T1000 (cell line): ENCODE measurements at regions not wholly inside any gene's neighbourhood (a gene's known extent, or its start where the extent isn't known, plus 50 kb on each side); places are given as distances from the start of the nearest gene placed in this dataset.

ENCODE experiments used
- DNase-seq: peaks from one replicate; lab custom pipeline; 2025; ENCODE audit warnings: mixed read lengths; lab: John Stamatoyannopoulos, UW

GRCh38 chr11:33525789-33526188, 174.8 kb downstream of the C11orf91 start:
- no peak for DNase-seq

DNA sequence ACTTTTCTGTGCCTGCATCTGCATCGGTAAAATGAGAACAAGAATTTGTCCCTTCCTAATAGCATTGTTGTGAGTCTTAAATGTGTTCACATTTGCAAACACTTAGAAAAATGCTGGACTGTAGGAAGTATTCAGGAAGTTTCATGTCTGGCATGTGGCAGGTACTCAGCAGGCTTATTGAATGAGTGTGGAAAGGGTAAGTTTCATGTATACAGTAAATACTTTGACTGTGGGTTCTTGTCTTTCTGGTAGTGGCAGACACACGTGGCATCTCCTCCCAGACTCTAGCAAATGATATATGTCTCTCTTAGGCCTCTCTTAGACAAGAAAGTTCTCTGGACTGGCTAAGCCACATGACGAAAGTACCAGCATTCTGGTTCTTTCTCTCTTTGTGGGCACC, 179.2 kb downstream of the C11orf91 start:
- DNase-seq: no peak

GRCh38 chr11:33520112-33520511, 180.5 kb downstream of the C11orf91 start:
- no peak for DNase-seq

DNA sequence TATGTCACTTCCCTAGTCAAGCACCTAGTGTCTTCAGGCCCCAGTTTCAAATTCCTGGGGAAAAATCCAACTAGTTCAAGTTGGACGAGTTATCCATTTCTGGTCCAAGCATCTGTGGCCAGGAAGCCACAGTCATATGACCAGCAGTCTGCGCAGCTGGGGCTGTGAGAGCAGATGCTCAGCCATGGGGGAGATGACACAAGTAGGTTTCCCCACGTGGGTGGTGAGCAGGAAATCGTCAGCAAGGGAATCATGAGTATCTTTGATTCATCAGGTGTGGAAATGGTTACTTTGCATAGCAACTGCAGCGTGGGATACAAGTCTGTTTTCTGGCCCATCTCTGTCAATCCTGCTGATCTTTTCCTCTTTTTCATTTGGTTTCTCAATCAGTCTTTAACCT, 185.3 kb downstream of the C11orf91 start:
- no peak for DNase-seq

DNA sequence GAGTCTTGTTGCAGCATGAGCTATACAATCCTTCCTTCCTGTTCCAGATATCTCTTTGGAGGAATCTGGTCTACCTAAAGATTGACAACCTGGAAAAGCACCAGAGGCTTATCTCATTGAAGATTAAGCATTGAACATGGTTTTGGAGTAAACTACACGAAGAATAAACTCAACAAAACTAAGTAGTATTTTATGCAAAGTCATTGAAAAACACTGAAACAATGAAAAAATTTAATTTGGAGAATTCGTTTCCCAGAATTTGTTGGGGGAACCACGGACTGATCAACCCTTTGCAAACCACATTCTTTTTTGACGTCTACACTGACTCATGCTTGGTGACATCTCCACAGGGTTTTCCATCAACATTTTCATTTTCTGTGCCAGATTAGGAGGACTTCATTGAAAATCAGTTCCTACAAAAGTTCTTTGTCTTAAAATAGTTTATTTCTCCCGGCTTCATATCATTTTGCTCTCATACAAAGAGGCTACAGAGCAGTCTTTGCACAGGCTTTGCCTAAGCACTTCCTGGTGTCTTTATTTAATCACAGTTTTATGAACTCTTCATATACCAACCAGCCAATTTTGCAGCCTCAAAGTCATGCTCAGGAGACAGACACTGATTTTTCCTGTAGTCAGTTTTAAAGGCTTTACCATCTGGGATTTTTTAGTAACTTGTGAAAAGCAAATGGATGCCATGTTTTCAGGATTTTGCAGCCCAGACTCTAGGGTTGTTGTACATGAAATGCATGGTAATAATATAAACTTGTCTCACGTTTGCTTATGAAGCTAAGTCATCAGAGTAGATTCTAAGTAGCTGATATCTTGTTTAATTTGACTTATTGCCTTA, 186.3 kb downstream of the C11orf91 start:
- no peak for DNase-seq

- no peak for DNase-seq
Measured at GRCh38 chr11:33509632-33510031, 191.0 kb downstream of the C11orf91 start.

DNA sequence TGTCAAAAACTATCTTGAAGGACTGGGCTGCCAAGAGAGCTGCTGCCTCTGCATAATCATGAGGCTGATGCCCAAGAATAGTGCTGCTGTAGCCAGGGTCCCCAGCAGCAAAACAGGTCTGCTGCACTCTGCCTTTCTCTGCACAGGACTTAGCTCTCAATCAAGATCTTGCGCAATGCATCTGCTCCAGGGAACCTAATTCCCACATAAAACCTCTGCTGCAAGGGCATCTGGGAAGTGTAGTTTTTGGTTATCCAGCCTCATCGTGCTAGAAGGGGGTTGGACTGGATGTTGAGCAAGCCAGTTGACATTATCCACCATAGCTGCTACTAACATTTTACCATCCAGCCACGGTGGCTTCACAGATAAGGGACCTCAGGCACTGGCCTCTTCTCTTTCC, 192.7 kb downstream of the C11orf91 start:
- no peak for DNase-seq

- DNase-seq: no peak
Measured at GRCh38 chr11:33507356-33507755, 193.3 kb downstream of the C11orf91 start.

DNA sequence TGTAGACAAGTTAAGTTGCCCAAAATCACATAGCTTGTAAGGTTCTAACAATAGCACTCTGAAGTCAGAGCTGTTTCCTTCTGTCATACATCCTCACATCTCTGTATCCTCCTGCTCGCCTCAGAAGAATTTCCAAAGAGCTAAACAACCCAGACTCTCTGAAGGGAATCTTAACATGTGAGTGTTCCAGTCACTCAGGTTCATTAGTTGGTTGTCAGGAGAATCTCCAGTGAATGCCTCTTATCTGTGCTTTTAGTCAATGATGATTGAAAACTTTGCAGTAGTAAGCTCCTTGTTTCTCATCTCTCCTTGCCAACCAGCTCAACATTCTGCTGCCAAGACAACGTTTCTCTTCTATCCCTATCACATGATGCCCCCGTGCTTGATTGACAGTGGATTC, 195.5 kb downstream of the C11orf91 start:
- DNase-seq: no peak

DNA sequence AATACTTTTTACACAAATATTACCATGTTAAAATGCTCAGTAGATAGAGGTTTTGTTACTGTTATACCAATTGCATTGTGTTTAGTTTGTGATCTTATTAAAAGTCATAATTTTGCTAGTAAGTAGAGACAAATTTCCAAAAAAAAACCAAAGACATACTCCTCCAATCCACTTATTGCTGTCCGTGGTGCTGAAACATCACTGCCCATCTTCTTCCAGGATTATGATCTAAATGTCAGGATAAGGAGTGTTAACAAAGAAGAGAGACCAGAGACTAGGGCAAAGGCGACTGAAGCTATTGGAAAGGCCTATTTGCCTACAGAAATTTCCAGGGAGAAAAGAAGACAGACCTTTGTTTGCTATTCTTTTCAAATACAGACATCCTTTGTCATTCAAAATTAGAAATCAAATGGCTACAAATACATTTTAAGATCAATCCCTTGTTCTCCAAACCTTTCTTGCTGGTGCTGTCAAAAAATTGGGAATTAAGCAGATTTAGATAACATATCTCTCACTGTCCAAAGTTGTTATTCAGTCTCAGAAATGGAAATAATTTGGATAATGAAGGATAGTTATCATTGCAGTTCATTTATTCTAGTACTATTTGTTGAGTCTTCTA, 199.7 kb downstream of the C11orf91 start:
- DNase-seq: peak; percentile 4

- no peak for DNase-seq
Measured at GRCh38 chr11:33500332-33500731, 200.3 kb downstream of the C11orf91 start.

DNA sequence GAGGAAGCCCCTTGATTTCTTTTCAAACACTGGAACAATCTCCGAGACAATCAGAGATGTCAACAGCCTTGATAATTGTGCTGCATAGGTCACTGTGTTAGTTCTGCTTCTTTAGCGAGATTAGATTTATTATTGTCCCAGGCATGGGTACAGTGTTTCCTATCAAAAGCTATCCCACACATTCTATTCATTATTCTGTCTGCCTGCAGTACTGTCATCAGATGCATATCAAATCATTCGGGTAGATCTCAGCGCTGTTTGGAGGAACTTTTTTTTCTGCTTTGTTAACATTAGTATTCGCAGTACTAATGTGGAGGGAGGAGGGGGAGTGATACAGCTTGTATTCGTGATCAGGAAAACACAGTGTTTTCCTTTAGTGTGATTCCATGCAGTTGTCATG, 208.0 kb downstream of the C11orf91 start:
- DNase-seq: no peak

GRCh38 chr11:33490842-33491370, 209.7 kb downstream of the C11orf91 start:
- DNase-seq: no peak

GRCh38 chr11:33488971-33489370, 211.7 kb downstream of the C11orf91 start:
- no peak for DNase-seq

DNA sequence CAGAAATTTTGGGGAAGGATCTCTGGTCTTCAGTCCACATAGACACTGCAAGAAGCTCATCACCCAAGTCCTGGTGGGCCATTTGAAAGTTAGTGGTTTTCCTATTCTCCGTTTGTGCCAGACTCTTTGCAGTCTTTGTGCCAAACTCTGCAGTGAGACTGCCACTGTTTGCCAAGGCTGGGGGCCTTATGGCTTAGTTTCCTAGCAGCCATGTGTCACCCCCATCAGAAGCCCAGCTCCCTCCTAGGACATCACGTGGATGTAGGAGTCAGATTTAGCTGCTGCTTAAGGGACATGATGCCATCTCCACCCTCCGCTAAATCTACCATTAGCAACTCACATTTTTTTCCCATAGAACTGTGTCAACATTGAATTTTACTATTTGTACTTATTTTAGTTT, 220.0 kb downstream of the C11orf91 start:
- no peak for DNase-seq

GRCh38 chr11:33479231-33479630, 221.4 kb downstream of the C11orf91 start:
- no peak for DNase-seq

GRCh38 chr11:33478111-33478573, 221.0 kb downstream of the HIPK3 start:
- DNase-seq: no peak

GRCh38 chr11:33476945-33477606, 219.9 kb downstream of the HIPK3 start:
- DNase-seq: no peak

- DNase-seq: peak; percentile 1
Measured at GRCh38 chr11:33475993-33476392, 218.8 kb downstream of the HIPK3 start.

DNA sequence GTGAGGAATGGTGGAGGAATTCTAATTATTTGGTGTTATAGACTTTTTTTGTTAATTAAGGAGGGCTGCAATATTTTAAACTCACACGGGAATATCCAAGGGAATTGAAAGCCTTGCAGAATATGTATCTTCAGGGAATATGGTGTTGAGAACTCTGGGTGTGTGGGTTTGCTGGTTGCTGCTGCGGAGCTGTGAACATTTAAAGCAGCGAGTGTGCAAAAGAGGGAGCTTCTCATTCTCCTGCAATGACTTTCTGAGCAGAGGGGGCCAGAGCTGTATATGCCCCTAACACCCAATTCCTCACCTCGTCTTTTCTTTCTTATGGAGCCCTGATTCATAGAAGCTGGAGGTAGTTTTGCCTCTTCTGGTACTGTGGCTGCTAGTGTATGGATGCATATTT, 217.7 kb downstream of the HIPK3 start:
- DNase-seq: no peak

- no peak for DNase-seq
Measured at GRCh38 chr11:33471541-33471940, 214.4 kb downstream of the HIPK3 start.

DNA sequence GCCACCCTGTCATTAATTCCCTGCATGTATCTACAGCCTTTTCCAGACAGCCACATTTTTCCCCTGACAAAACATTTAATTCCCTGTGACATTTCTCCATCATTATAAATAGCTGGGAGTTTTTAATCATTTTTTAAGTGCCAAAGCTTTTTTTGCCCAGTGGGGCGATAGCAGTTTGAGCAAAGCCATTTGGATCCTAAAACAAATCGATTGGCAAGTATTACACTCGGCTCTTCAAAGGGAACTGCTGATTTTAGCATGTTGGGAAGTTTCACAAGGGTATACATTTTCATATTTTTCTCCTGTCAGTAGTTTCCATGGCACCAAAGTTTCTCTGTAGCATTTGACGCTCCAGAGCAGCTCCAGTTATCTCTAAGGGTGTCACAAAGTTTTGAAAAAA, 210.8 kb downstream of the HIPK3 start:
- DNase-seq: no peak

DNA sequence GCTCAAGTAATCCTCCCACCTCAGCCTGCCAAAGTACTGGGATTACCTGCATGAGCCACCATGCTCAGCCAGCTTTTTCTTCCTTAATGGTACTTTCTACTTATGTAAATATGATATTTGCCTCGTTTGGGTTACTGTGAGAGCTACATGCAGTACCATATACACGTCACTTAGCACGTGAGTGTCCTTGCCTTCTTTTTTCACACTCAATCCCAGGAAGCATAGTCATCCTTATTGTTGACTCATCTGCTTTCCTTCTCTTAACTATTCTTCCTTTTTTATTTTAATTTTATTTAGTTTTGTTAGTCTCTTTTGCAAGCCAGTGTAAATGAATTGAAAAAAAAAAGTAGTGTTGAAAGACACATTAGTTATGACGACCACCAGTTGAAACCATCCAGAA, 205.9 kb downstream of the HIPK3 start:
- peak; percentile 2 for DNase-seq
